ENCODE measurements at regions not wholly inside any gene's neighbourhood (a gene's known extent, or its start where the extent isn't known, plus 50 kb on each side); places are given as distances from the start of the nearest gene placed in this dataset.
A peak's percentile ranks its signal among the peaks of the same experiment; 100 is the strongest.
"Not testable (repeated sequence)": the region's sequence is repeated elsewhere in the genome, so short reads cannot be mapped to it uniquely, and the experiment has no call there.

GRCh38 chr4:183374950-183375555 lies 52.8 kb upstream of the CLDN24 start:
- no peak for DNase-seq (ENCODE audit: low read depth)

- DNase-seq (ENCODE audit: low read depth) = no peak
Measured at GRCh38 chr4:183376381-183376780, 54.2 kb upstream of the CLDN24 start.

- no peak for DNase-seq (ENCODE audit: low read depth)
Measured at GRCh38 chr4:183377491-183377890, 55.3 kb upstream of the CLDN24 start.

- not testable (repeated sequence) for DNase-seq (ENCODE audit: low read depth)
Measured at GRCh38 chr4:183378347-183378746, 56.1 kb upstream of the CLDN24 start.

- DNase-seq (ENCODE audit: low read depth) = no peak
Measured at GRCh38 chr4:183380901-183381300, 58.7 kb upstream of the CLDN24 start.

- no peak for DNase-seq (ENCODE audit: low read depth)
Measured at GRCh38 chr4:183383606-183384005, 60.8 kb upstream of the CDKN2AIP start.

GRCh38 chr4:183384516-183384915 lies 59.9 kb upstream of the CDKN2AIP start:
- no peak for DNase-seq (ENCODE audit: low read depth)

GRCh38 chr4:183384983-183385382 lies 59.5 kb upstream of the CDKN2AIP start:
- DNase-seq (ENCODE audit: low read depth) = no peak

GRCh38 chr4:183388021-183388420 lies 56.4 kb upstream of the CDKN2AIP start:
- no peak for DNase-seq (ENCODE audit: low read depth)

- DNase-seq (ENCODE audit: low read depth) = no peak
Measured at GRCh38 chr4:183388777-183389176, 55.7 kb upstream of the CDKN2AIP start.

GRCh38 chr4:183390374-183390773 lies 54.1 kb upstream of the CDKN2AIP start:
- no peak for DNase-seq (ENCODE audit: low read depth)

GRCh38 chr4:183391204-183391603 lies 53.2 kb upstream of the CDKN2AIP start:
- DNase-seq (ENCODE audit: low read depth) = no peak

GRCh38 chr4:183392377-183392776 lies 52.1 kb upstream of the CDKN2AIP start:
- DNase-seq (ENCODE audit: low read depth) = peak; percentile 13

GRCh38 chr4:183393446-183393845 lies 51.0 kb upstream of the CDKN2AIP start:
- DNase-seq (ENCODE audit: low read depth) = no peak

- no peak for DNase-seq (ENCODE audit: low read depth)
Measured at GRCh38 chr4:183394166-183394951, 50.1 kb upstream of the CDKN2AIP start.
